WI38 (cell line): ENCODE measurements at regions not wholly inside any gene's neighbourhood (a gene's known extent, or its start where the extent isn't known, plus 50 kb on each side); places are given as distances from the start of the nearest gene placed in this dataset.

Experiments
- H3K4me3 ChIP-seq: 2 replicates; pipeline ENCODE4 v1.5.1; 2011; ENCODE audit warnings: low read depth, mild to moderate bottlenecking, control low read depth, low read length
- TF ChIP-seq, protein P1 (sequence below): IDR thresholded peaks from 2 replicates; pipeline ENCODE4 v1.5.1; 2012; ENCODE audit warnings: low read depth, mild to moderate bottlenecking, control low read depth, low read length

DNA sequence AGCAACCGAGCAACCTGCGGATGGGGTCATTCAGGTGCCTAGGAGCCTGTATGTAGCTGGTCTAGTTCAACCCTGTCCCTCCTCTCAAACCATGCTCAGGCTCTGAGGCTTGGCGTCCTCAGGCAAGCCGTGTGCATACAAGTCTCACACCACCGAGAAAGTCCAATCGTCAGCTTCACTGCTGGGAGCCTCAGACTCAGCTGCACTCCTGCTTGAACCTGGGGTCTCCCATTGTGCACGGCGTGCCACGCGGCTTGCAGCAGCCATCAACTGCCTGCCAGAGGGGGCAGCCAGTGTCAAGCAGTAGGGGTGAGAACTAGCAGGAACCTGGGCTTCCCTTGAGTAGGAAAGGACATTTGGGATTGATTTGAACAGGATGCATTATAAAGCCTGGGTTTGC, 1064.6 kb downstream of the BCL11B start:
- TF ChIP-seq, protein P1, sequence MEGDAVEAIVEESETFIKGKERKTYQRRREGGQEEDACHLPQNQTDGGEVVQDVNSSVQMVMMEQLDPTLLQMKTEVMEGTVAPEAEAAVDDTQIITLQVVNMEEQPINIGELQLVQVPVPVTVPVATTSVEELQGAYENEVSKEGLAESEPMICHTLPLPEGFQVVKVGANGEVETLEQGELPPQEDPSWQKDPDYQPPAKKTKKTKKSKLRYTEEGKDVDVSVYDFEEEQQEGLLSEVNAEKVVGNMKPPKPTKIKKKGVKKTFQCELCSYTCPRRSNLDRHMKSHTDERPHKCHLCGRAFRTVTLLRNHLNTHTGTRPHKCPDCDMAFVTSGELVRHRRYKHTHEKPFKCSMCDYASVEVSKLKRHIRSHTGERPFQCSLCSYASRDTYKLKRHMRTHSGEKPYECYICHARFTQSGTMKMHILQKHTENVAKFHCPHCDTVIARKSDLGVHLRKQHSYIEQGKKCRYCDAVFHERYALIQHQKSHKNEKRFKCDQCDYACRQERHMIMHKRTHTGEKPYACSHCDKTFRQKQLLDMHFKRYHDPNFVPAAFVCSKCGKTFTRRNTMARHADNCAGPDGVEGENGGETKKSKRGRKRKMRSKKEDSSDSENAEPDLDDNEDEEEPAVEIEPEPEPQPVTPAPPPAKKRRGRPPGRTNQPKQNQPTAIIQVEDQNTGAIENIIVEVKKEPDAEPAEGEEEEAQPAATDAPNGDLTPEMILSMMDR, result no peak
- H3K4me3 ChIP-seq, result no peak overlapping the region

DNA sequence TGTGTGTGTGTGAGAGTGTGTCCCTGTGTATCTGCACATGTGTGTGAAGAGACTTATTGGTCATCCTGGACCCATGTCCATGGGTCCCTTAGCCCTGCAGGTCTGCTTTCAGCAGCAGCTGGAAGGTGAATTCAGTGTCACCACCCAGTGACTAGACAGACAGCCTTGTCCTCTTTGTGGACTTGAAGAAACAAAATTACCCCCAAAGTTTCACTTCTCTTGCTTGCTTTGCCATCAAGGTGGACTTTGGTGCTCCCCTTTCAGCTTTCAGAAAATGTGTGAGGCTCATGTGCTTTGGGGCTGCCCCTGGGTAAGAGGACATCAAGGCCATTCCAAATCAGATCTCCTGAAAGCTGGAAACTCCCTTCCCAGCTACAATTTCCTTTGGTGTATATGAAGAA, 1063.8 kb downstream of the BCL11B start:
- H3K4me3 ChIP-seq, result no peak overlapping the region
- TF ChIP-seq, protein P1, result no peak

DNA sequence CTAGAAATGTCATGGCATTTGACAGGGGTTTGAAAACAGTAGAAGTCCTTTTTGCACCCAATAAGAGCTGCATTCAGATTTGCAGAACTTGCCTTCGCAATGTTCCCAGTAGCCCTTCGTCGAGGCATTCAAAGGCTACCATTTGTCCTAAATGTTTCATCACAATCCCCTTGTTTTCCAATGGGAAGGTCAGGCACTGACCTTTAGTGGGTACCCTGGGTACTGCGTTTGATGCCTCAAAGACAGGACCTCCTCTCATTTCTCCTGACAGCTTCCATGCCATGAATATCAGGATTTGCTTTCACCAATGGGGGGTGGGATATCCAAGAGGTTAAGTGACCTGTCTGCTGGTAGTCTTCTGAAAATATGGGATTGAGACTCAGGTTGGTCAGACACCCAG, 1063.1 kb downstream of the BCL11B start:
- no peak overlapping the region for H3K4me3 ChIP-seq
- TF ChIP-seq, protein P1, result no peak

DNA sequence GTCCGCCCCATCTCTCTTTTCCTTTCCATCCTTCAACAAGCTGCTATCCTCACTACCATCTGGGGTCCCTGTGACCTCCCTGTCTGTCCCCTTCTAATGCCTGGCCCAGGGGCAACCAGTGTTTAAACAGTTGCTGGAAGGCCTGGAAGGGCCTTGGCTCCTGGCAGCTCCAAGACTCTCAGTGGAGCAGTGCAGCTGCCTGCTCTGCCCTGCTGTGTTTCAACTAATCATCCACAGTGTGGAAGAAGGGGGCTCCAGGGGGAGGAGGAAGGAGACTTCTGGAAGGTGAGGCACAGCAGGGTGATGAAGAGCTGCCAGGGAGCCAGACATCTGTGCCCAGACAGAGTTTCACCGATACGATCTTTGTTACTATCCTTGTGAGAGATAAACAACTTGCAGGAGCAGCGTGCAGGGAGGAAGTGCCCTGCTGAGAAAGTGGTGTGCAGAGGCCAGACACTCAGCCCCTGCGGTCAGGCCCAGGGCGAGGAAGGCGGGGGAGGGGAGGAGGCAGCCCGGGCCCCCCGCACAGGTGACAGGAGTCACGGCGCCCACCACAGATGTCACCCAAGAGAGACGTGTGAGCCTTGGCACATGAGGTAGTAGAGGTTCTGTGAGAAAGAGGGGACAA, 1061.8 kb downstream of the BCL11B start:
- H3K4me3 ChIP-seq, result no peak overlapping the region
- TF ChIP-seq, protein P1, result no peak

DNA sequence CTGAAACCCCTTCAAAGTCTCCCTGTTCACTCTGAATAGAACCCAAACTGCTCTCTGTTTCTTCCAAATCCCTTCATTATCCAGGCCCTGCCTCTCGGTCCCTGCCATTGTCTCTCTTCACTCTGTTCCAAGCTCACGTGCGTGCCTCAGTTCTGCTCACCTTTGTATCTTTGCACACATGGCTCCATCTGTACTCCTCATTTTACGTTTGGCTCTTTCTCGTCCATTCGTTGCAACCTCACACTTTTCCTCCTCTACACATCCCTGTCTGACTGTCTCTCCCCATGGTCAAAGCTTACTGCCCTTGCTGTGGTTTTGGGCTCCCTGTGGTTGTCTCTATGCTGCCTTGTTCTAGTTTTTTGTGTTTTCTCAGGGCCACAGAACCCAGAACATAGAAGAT, 1054.5 kb downstream of the BCL11B start:
- TF ChIP-seq, protein P1, result no peak
- H3K4me3 ChIP-seq, result no peak overlapping the region

DNA sequence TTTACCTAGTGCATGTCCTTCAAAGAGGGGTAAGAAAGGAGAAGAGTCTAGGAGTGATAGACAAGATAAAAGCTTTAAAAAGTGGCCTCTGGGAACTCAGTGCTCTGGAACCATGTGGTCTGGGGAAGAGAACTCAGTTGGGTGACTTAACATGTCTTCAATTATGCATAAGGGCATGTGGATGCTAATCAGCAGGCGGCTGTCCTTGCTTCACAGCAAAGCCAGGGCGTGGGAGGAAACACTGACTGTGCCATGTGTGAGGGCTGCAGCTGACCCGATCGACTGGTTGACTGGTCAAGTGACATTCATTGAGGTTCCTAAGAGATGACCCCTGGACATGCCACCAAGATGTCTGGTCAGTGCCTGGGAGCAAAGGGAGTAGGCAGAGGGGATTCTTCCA, 1053.8 kb downstream of the BCL11B start:
- TF ChIP-seq, protein P1, result no peak
- H3K4me3 ChIP-seq, result no peak overlapping the region

DNA sequence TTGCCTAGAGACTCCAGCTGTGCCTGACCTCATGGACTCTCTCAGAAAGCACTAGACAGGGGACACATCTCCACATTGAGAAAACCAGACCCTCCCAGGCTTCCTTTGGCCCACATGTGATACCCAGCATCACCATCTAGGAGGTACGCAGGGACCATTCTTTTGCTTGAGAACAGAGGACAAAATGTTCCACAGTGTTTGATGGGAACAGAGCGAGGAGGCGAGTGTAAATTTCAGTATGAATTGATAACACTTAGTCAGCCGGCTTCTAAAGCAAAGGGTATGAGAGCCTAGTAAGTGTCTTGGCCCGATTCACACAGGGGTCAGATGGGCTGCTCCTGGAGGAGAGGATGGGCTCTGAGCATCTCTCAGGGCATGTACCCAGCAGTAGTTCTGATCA, 1052.4 kb downstream of the BCL11B start:
- TF ChIP-seq, protein P1, result no peak
- no peak overlapping the region for H3K4me3 ChIP-seq
